HepG2 (cell line): ENCODE measurements at regions not wholly inside any gene's neighbourhood (a gene's known extent, or its start where the extent isn't known, plus 50 kb on each side); places are given as distances from the start of the nearest gene placed in this dataset.

Experiments
- ATAC-seq: fragments of 200-7000 bp; cut with Tn5 transposase; 3 replicates; pipeline ENCODE4 v1.9.1; 2020; ENCODE audit warnings: mild to moderate bottlenecking, moderate library complexity
- BruUV-seq: library from RNA; stranded (reverse); fragments of 400-500 nt; replicated peaks from 2 replicates; lab custom pipeline; 2021; lab: Mats Ljungman, UMichigan
- CTCF ChIA-PET: fragments of 300-600 bp; formaldehyde crosslinking; extraction: SDS; loops from one replicate; lab custom pipeline; 2021; ENCODE audit warnings: low total read pairs, inconsistent platforms, low intra/inter-chr PET ratio; lab: Yijun Ruan, JAX
- POLR2A ChIA-PET: fragments of 350-600 bp; sonication (Branson Sonifier 250); formaldehyde crosslinking; loops from one replicate; lab custom pipeline; 2020; ENCODE audit warnings: antibody characterized with exemption, inconsistent platforms; lab: Yijun Ruan, JAX
- DNase-seq: peaks from one replicate; pipeline ENCODE4 v3.0.0-alpha.2; 2015; ENCODE audit warnings: low spot score
- FAIRE-seq: peaks from 3 replicates; lab custom pipeline; 2011; peaks lifted over from hg19 to GRCh38; lab: Jason Lieb, UNC
- H2AFZ ChIP-seq: one replicate; pipeline ENCODE4 v1.6.1; 2011; ENCODE audit warnings: low read length, inconsistent platforms
- H3K27ac ChIP-seq: fragments of 300-600 bp; 3 replicates; pipeline ENCODE4 v1.8.0; 2011; ENCODE audit warnings: mixed run types, mild to moderate bottlenecking, mixed read lengths, low read length, inconsistent platforms; ENCODE audit not compliant: insufficient read depth; ENCODE audit errors: extremely low read length
- H3K27me3 ChIP-seq, 2 experiments: fragments of 200-600 bp in 1 of 2; 2 replicates in 1 of 2; 3 replicates in 1 of 2; pipeline versions ENCODE4 v1.6.0 to v1.8.0; 2011; ENCODE audit warnings: low read length in 2 of 2, mild to moderate bottlenecking in 2 of 2, moderate library complexity in 2 of 2, inconsistent platforms in 1 of 2; ENCODE audit not compliant: insufficient read depth in 2 of 2, control insufficient read depth in 1 of 2
- H3K36me3 ChIP-seq, 2 experiments: fragments of 200-600 bp in 1 of 2; replicated peaks in 1 of 2; 2 replicates in 1 of 2; 3 replicates in 1 of 2; pipeline versions ENCODE4 v1.5.1 to v1.8.0; 2011; ENCODE audit warnings: low read length in 2 of 2, inconsistent platforms in 1 of 2; ENCODE audit not compliant: insufficient read depth in 2 of 2, control insufficient read depth in 1 of 2
- H3K4me1 ChIP-seq: 2 replicates; pipeline ENCODE4 v1.5.1; 2012; ENCODE audit warnings: low read length, inconsistent platforms; ENCODE audit not compliant: insufficient read depth
- H3K4me2 ChIP-seq: 2 replicates; pipeline ENCODE4 v1.6.0; 2011; ENCODE audit warnings: low read depth, low read length, inconsistent platforms
- H3K4me3 ChIP-seq, 3 experiments: fragments of 200-600 bp in 1 of 3; sonication (generic), shearing (Covaris generic) in 1 of 3; replicated peaks in 1 of 3; 2 replicates each; pipeline ENCODE4 v1.5.1; 2011 to 2016; ENCODE audit warnings: low read length in 3 of 3, inconsistent platforms in 2 of 3, low read depth in 2 of 3, mild to moderate bottlenecking in 2 of 3, control low read depth in 1 of 3, mixed read lengths in 1 of 3; ENCODE audit not compliant: insufficient read depth in 1 of 3
- H3K79me2 ChIP-seq: one replicate; pipeline ENCODE4 v1.6.1; 2011; ENCODE audit warnings: low read length, inconsistent platforms; ENCODE audit not compliant: insufficient read depth
- H3K9ac ChIP-seq: 2 replicates; pipeline ENCODE4 v1.6.0; 2011; ENCODE audit warnings: mild to moderate bottlenecking, low read depth, low read length, inconsistent platforms; ENCODE audit not compliant: insufficient read depth
- H3K9me3 ChIP-seq: 2 replicates; pipeline ENCODE4 v1.5.1; 2012; ENCODE audit warnings: mild to moderate bottlenecking, low read length
- H4K20me1 ChIP-seq: 2 replicates; pipeline ENCODE4 v1.6.0; 2011; ENCODE audit warnings: inconsistent platforms, mild to moderate bottlenecking, low read length, moderate library complexity; ENCODE audit not compliant: insufficient read depth
- ETV6 ChIP-seq: sonication (generic); formaldehyde crosslinking; conservative IDR thresholded peaks from 2 replicates; pipeline ENCODE4 v1.4.0; 2020; ENCODE audit warnings: missing genetic modification reagents
- FOXP1 ChIP-seq, 2 experiments: fragments of 450-650 bp in 1 of 2; IDR thresholded peaks; 2 replicates each; pipeline ENCODE4 v1.6.1; 2017 to 2018; ENCODE audit warnings: antibody characterized with exemption in 1 of 2
- HNRNPH1 ChIP-seq: fragments of 200-400 bp; formaldehyde crosslinking; optimal IDR thresholded peaks from 2 replicates; pipeline ENCODE3; 2017; ENCODE audit warnings: mild to moderate bottlenecking, low read depth, low read length
- KMT2A ChIP-seq: sonication (generic); formaldehyde crosslinking; IDR thresholded peaks from 2 replicates; pipeline ENCODE4 v1.4.0; 2020; ENCODE audit warnings: missing genetic modification reagents
- MTF1 ChIP-seq: sonication (generic); formaldehyde crosslinking; IDR thresholded peaks from 2 replicates; pipeline ENCODE4 v1.5.0; 2020; ENCODE audit warnings: missing genetic modification reagents
- NFYC ChIP-seq: IDR thresholded peaks from 2 replicates; pipeline ENCODE4 v1.6.1; 2016; ENCODE audit warnings: missing genetic modification reagents, missing compliant biosample characterization
- SIN3B ChIP-seq: fragments of 150-350 bp; IDR thresholded peaks from 2 replicates; pipeline ENCODE4 v1.6.1; 2014; ENCODE audit warnings: low read length
- SP140L ChIP-seq: sonication (generic); formaldehyde crosslinking; IDR thresholded peaks from 2 replicates; pipeline ENCODE4 v1.4.0; 2020; ENCODE audit warnings: missing genetic modification reagents, borderline replicate concordance
- ZC3H13 ChIP-seq: sonication (generic); formaldehyde crosslinking; IDR thresholded peaks from 2 replicates; pipeline ENCODE4 v1.8.1; 2023; ENCODE audit warnings: mild to moderate bottlenecking, missing genetic modification reagents, moderate library complexity
- ZKSCAN5 ChIP-seq: sonication (generic); formaldehyde crosslinking; IDR thresholded peaks from 2 replicates; pipeline ENCODE4 v1.5.1; 2020; ENCODE audit warnings: mild to moderate bottlenecking, missing genetic modification reagents
- ZNF12 ChIP-seq: sonication (generic); formaldehyde crosslinking; IDR thresholded peaks from 2 replicates; pipeline ENCODE4 v1.5.0; 2020; ENCODE audit warnings: missing genetic modification reagents
- ZNF207 ChIP-seq: fragments of 450-650 bp; IDR thresholded peaks from 2 replicates; pipeline ENCODE4 v1.6.1; 2016; ENCODE audit warnings: antibody characterized with exemption, borderline replicate concordance
- ZNF251 ChIP-seq: sonication (generic); formaldehyde crosslinking; IDR thresholded peaks from 2 replicates; pipeline ENCODE4 v1.9.0; 2021; ENCODE audit warnings: mild to moderate bottlenecking, missing genetic modification reagents
- ZNF275 ChIP-seq: sonication (generic); formaldehyde crosslinking; IDR thresholded peaks from 2 replicates; pipeline ENCODE4 v1.8.0; 2022; ENCODE audit warnings: missing genetic modification reagents, mild to moderate bottlenecking, inconsistent platforms, borderline replicate concordance
- ZNF513 ChIP-seq: sonication (generic); formaldehyde crosslinking; conservative IDR thresholded peaks from 2 replicates; pipeline ENCODE4 v1.5.0; 2020; ENCODE audit warnings: missing genetic modification reagents
- WGBS: methylation state at CpG from one replicate; pipeline ENCODE4 v1.1.6; 2017; ENCODE audit warnings: low lambda C conversion rate; 5-methylcytosine and 5-hydroxymethylcytosine counted together
- in situ Hi-C: cut with HindIII; loops from 2 replicates; pipeline ENCODE4 v1.10.0; 2017; ENCODE audit warnings: low pct_unique_long_range_greater_than_20kb; ENCODE audit not compliant: extremely low pct_ligation_motif_present
- intact Hi-C: fragments of 100-400 bp; cut with micrococcal nuclease; formaldehyde crosslinking; loops from one replicate; pipeline ENCODE4 v1.10.0; 2022; ENCODE audit not compliant: unreplicated experiment
- TF ChIP-seq, protein P1 (sequence below): sonication (generic); formaldehyde crosslinking; IDR thresholded peaks from 2 replicates; pipeline ENCODE4 v1.4.0; 2020; ENCODE audit warnings: mild to moderate bottlenecking, missing genetic modification reagents
- TF ChIP-seq, protein P2 (sequence below): sonication (generic); formaldehyde crosslinking; IDR thresholded peaks from 2 replicates; pipeline ENCODE4 v1.4.0; 2020; ENCODE audit warnings: mild to moderate bottlenecking, missing genetic modification reagents

- TF ChIP-seq, protein P1, sequence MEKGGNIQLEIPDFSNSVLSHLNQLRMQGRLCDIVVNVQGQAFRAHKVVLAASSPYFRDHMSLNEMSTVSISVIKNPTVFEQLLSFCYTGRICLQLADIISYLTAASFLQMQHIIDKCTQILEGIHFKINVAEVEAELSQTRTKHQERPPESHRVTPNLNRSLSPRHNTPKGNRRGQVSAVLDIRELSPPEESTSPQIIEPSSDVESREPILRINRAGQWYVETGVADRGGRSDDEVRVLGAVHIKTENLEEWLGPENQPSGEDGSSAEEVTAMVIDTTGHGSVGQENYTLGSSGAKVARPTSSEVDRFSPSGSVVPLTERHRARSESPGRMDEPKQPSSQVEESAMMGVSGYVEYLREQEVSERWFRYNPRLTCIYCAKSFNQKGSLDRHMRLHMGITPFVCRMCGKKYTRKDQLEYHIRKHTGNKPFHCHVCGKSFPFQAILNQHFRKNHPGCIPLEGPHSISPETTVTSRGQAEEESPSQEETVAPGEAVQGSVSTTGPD (CRISPR knock-in tag) = no peak
- no peak for TF ChIP-seq ZNF251 (CRISPR knock-in tag)
- TF ChIP-seq, protein P2, sequence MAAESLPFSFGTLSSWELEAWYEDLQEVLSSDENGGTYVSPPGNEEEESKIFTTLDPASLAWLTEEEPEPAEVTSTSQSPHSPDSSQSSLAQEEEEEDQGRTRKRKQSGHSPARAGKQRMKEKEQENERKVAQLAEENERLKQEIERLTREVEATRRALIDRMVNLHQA (CRISPR knock-in tag) = no peak
- no peak for TF ChIP-seq ZNF12 (CRISPR knock-in tag)
- TF ChIP-seq MTF1 (CRISPR knock-in tag) = no peak
Measured at GRCh38 chr2:62352031-62352430, 154.0 kb downstream of the TMEM17 start (continued).

GRCh38 chr2:62349788-62350187 lies 153.9 kb downstream of the B3GNT2 start:
- no peak overlapping the region for H2AFZ ChIP-seq
- FAIRE-seq (no peak), ATAC-seq (no peak), DNase-seq (no peak)
- H3K36me3 ChIP-seq = no peaks in the 10 kb centered on the region
- no peaks in the 10 kb centered on the region for H3K79me2 ChIP-seq
- H4K20me1 ChIP-seq = no peaks in the 10 kb centered on the region
- no peak overlapping the region for H3K9ac ChIP-seq
- WGBS = 52% methylated on average over 6 of the region's 6 CpGs
- no peak overlapping the region for H3K27ac ChIP-seq
- H3K4me3 ChIP-seq = no peak overlapping the region
- POLR2A ChIA-PET = no interaction called here
- no peak overlapping the region for H3K4me2 ChIP-seq
- TF ChIP-seq HNRNPH1 (no peak), ZNF513 (CRISPR knock-in tag) (no peak), ZNF275 (CRISPR knock-in tag) (no peak), ZC3H13 (CRISPR knock-in tag) (no peak), KMT2A (CRISPR knock-in tag) (no peak), SIN3B (no peak), ZKSCAN5 (CRISPR knock-in tag) (no peak), SP140L (CRISPR knock-in tag) (no peak), FOXP1 (IDR thresholded peaks at IDR 0.05) (no peak), FOXP1 (CRISPR knock-in tag; IDR thresholded peaks at IDR 0.05) (no peak), NFYC (CRISPR knock-in tag) (no peak), ZNF207 (no peak), ETV6 (no peak)
- no TSS peak for BruUV-seq
- intact Hi-C loops = no loop called here
- in situ Hi-C loops = no loop called here
- H3K4me1 ChIP-seq = no peaks in the 10 kb centered on the region
- H3K9me3 ChIP-seq = 0 out of 2 replicates have a peak, but pooled peaks cover 7% of the 10 kb centered on the region
- CTCF ChIA-PET = no interaction called here
- no peaks in the 10 kb centered on the region for H3K27me3 ChIP-seq
